GM12878 (cell line): ENCODE measurements at regions not wholly inside any gene's neighbourhood (a gene's known extent, or its start where the extent isn't known, plus 50 kb on each side); places are given as distances from the start of the nearest gene placed in this dataset.

ENCODE experiments used
- EP300 ChIP-seq, 2 experiments: fragments of 150-350 bp in 1 of 2; IDR thresholded peaks; 2 replicates each; pipeline ENCODE4 v1.6.1; 2011 to 2012; ENCODE audit warnings: low read depth in 2 of 2, low read length in 2 of 2, borderline replicate concordance in 1 of 2, improper control_type of control experiment in 1 of 2, inconsistent platforms in 1 of 2; ENCODE audit not compliant: control insufficient read depth in 1 of 2
- EZH2 ChIP-seq: IDR thresholded peaks from 2 replicates; pipeline ENCODE4 v1.6.1; 2012; ENCODE audit warnings: low read depth, mild to moderate bottlenecking, control low read depth, inconsistent platforms, low read length, borderline replicate concordance; ENCODE audit not compliant: control insufficient read depth
- GABPA ChIP-seq: IDR thresholded peaks from 2 replicates; pipeline ENCODE4 v1.6.1; 2014; ENCODE audit warnings: antibody characterized with exemption, low read depth, mild to moderate bottlenecking, inconsistent platforms
- YY1 ChIP-seq: IDR thresholded peaks from 2 replicates; pipeline ENCODE4 v1.6.1; 2011; ENCODE audit warnings: low read depth, mild to moderate bottlenecking, low read length
- TF ChIP-seq, protein P1 (sequence below): IDR thresholded peaks from 2 replicates; pipeline ENCODE4 v1.6.1; 2012; ENCODE audit warnings: mild to moderate bottlenecking, low read depth, low read length
- TF ChIP-seq, protein P2 (sequence below): fragments of 450-650 bp; IDR thresholded peaks from 2 replicates; pipeline ENCODE4 v1.6.1; 2016; ENCODE audit warnings: mild to moderate bottlenecking
- TF ChIP-seq, protein P3 (sequence below): fragments of 450-650 bp; IDR thresholded peaks from 2 replicates; pipeline ENCODE4 v1.6.1; 2017; ENCODE audit warnings: antibody characterized with exemption, mild to moderate bottlenecking, moderate library complexity
- TF ChIP-seq, protein P4 (sequence below), 3 experiments: IDR thresholded peaks in 2 of 3; conservative IDR thresholded peaks in 1 of 3; 2 replicates each; pipeline ENCODE4 v1.5.1; 2011; ENCODE audit warnings: low read depth in 3 of 3, low read length in 3 of 3, mild to moderate bottlenecking in 3 of 3, control low read depth in 2 of 3, moderate library complexity in 2 of 3, inconsistent platforms in 1 of 3, mixed read lengths in 1 of 3; ENCODE audit not compliant: control insufficient read depth in 2 of 3, insufficient read depth in 1 of 3; ENCODE audit errors: extremely low read depth in 1 of 3
- TF ChIP-seq, protein P5 (sequence below): IDR thresholded peaks from 2 replicates; pipeline ENCODE4 v1.6.1; 2011; ENCODE audit warnings: low read depth, mild to moderate bottlenecking, low read length, moderate library complexity, borderline replicate concordance; ENCODE audit errors: extremely low read depth

DNA sequence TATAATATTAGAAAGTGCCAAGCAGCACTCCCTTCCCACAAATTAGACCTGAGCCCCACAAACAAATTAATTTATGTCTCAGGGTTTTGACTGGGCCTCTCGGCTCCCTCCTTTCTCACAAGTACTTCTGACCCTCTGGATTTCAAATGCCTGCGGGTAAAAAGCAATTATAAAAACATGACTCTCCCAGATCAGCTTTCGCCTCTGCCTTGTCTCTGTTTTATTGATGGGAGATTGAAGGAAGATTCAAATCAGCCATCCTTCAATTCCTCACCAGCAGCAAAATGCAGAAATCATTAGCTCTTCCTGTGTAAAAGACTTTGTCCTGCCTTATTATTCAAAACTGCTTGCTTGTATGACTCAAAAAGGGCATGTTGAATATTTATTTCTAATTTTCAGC lies 453.7 kb upstream of the MKI67 start:
- TF ChIP-seq, protein P1, sequence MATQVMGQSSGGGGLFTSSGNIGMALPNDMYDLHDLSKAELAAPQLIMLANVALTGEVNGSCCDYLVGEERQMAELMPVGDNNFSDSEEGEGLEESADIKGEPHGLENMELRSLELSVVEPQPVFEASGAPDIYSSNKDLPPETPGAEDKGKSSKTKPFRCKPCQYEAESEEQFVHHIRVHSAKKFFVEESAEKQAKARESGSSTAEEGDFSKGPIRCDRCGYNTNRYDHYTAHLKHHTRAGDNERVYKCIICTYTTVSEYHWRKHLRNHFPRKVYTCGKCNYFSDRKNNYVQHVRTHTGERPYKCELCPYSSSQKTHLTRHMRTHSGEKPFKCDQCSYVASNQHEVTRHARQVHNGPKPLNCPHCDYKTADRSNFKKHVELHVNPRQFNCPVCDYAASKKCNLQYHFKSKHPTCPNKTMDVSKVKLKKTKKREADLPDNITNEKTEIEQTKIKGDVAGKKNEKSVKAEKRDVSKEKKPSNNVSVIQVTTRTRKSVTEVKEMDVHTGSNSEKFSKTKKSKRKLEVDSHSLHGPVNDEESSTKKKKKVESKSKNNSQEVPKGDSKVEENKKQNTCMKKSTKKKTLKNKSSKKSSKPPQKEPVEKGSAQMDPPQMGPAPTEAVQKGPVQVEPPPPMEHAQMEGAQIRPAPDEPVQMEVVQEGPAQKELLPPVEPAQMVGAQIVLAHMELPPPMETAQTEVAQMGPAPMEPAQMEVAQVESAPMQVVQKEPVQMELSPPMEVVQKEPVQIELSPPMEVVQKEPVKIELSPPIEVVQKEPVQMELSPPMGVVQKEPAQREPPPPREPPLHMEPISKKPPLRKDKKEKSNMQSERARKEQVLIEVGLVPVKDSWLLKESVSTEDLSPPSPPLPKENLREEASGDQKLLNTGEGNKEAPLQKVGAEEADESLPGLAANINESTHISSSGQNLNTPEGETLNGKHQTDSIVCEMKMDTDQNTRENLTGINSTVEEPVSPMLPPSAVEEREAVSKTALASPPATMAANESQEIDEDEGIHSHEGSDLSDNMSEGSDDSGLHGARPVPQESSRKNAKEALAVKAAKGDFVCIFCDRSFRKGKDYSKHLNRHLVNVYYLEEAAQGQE = no peak
- TF ChIP-seq EZH2 (no peak), EP300 (IDR thresholded peaks at IDR 0.05; ENCODE audit: borderline replicate concordance in 1 of 2, control insufficient read depth in 1 of 2, low read depth in 2 of 2, low read length in 2 of 2) (no peak), YY1 (no peak), GABPA (no peak)
- TF ChIP-seq, protein P2, sequence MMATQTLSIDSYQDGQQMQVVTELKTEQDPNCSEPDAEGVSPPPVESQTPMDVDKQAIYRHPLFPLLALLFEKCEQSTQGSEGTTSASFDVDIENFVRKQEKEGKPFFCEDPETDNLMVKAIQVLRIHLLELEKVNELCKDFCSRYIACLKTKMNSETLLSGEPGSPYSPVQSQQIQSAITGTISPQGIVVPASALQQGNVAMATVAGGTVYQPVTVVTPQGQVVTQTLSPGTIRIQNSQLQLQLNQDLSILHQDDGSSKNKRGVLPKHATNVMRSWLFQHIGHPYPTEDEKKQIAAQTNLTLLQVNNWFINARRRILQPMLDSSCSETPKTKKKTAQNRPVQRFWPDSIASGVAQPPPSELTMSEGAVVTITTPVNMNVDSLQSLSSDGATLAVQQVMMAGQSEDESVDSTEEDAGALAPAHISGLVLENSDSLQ = no peak
- TF ChIP-seq, protein P3, sequence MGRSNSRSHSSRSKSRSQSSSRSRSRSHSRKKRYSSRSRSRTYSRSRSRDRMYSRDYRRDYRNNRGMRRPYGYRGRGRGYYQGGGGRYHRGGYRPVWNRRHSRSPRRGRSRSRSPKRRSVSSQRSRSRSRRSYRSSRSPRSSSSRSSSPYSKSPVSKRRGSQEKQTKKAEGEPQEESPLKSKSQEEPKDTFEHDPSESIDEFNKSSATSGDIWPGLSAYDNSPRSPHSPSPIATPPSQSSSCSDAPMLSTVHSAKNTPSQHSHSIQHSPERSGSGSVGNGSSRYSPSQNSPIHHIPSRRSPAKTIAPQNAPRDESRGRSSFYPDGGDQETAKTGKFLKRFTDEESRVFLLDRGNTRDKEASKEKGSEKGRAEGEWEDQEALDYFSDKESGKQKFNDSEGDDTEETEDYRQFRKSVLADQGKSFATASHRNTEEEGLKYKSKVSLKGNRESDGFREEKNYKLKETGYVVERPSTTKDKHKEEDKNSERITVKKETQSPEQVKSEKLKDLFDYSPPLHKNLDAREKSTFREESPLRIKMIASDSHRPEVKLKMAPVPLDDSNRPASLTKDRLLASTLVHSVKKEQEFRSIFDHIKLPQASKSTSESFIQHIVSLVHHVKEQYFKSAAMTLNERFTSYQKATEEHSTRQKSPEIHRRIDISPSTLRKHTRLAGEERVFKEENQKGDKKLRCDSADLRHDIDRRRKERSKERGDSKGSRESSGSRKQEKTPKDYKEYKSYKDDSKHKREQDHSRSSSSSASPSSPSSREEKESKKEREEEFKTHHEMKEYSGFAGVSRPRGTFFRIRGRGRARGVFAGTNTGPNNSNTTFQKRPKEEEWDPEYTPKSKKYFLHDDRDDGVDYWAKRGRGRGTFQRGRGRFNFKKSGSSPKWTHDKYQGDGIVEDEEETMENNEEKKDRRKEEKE = no peak
- TF ChIP-seq, protein P4, sequence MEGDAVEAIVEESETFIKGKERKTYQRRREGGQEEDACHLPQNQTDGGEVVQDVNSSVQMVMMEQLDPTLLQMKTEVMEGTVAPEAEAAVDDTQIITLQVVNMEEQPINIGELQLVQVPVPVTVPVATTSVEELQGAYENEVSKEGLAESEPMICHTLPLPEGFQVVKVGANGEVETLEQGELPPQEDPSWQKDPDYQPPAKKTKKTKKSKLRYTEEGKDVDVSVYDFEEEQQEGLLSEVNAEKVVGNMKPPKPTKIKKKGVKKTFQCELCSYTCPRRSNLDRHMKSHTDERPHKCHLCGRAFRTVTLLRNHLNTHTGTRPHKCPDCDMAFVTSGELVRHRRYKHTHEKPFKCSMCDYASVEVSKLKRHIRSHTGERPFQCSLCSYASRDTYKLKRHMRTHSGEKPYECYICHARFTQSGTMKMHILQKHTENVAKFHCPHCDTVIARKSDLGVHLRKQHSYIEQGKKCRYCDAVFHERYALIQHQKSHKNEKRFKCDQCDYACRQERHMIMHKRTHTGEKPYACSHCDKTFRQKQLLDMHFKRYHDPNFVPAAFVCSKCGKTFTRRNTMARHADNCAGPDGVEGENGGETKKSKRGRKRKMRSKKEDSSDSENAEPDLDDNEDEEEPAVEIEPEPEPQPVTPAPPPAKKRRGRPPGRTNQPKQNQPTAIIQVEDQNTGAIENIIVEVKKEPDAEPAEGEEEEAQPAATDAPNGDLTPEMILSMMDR (IDR thresholded peaks at IDR 0.05 in 2 of 3, conservative IDR thresholded peaks at IDR 0.05 in 1 of 3; ENCODE audit: control insufficient read depth in 2 of 3, extremely low read depth in 1 of 3, insufficient read depth in 1 of 3, low read depth in 3 of 3, low read length in 3 of 3) = no peak
- TF ChIP-seq, protein P5, sequence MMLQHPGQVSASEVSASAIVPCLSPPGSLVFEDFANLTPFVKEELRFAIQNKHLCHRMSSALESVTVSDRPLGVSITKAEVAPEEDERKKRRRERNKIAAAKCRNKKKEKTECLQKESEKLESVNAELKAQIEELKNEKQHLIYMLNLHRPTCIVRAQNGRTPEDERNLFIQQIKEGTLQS = no peak
